HG02943 (cell line): ENCODE measurements at regions not wholly inside any gene's neighbourhood (a gene's known extent, or its start where the extent isn't known, plus 50 kb on each side); places are given as distances from the start of the nearest gene placed in this dataset.

Experiments
- ATAC-seq: cut with Tn5 transposase; IDR thresholded peaks from one replicate; pipeline ENCODE4 v1.9.1; 2021; ENCODE audit warnings: mild to moderate bottlenecking, low read depth, moderate library complexity; ENCODE audit not compliant: unreplicated experiment

GRCh38 chr10:112078003-112078402, 105.6 kb downstream of the GPAM start:
- no peak for ATAC-seq

DNA sequence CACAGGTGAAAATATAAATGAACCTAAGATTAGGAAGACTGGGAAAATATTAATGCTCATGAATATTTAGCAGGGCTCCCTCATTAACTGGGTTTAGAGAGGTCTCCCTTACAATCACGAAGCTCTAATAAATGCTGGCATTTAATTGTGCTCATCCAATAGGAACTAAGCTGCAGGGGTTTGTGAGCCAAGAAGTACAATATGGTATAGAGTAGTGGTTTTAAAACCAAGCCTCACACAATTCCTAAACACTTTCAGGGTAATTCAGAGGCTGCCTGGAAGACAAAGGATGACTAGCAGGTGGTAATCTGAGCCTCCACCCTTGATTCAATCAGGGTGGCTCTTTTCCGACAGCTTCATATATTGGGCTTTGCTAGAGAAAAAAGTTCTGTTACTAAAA, 103.3 kb downstream of the GPAM start:
- ATAC-seq: no peak

DNA sequence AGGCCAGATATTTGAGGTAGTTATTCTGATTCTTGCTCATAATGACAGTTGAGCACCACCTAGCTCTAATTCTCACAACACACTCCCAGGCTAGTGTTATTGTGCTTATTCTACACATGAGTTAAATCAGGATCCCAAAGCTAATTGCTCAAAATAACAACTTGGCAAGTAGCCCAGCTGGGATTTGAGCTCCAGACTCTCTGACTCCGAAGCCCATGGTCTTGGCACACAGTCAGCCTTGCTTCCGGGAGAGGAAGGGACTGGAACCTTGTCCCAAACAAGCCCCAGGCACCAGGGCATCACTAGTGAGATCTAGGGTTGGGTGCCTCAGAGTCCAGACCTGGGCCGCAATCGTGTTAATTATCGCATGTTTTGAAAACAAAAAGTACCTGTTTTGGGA, 101.4 kb downstream of the GPAM start:
- ATAC-seq: no peak

DNA sequence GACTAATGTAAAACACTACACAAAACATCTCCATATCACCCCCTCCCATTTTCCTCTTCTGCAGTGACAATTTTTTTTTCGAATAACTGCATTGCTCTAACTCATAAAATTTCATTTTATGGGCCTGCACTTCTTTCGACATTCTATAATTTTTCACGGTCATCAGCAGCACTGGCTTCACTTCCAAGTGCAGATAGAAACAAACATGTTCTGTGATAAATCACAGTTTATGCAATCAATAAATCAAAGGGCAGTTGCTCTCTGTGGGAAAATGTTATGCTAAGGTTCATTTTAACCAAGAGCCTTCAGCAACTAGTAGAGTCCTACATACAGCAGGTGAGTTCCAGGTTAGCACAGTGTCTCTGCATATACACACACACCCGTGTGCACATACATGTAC, 100.1 kb downstream of the GPAM start:
- no peak for ATAC-seq

- ATAC-seq: no peak
Measured at GRCh38 chr10:112087953-112088456, 95.6 kb downstream of the GPAM start.

- no peak for ATAC-seq
Measured at GRCh38 chr10:112091703-112092102, 91.9 kb downstream of the GPAM start.

DNA sequence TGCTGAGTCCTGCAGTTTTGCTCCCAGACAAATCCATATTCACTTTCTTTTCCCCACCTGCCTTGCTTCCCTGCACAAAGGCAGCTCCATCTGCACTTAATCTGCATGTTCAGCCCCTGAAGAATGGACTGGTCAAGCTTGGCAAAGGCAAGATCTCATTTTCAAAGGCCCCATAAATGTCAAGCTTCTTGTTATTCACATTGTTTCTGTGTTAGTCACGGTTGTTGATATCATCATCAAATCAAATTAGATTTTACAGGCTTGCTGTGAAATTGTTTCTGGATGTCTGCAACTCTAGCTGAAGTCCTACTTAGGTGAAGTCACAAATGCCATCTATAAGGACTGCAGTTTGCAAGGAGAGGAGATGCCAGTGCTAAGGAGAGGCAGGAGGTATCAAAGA, 91.0 kb downstream of the GPAM start:
- no peak for ATAC-seq

DNA sequence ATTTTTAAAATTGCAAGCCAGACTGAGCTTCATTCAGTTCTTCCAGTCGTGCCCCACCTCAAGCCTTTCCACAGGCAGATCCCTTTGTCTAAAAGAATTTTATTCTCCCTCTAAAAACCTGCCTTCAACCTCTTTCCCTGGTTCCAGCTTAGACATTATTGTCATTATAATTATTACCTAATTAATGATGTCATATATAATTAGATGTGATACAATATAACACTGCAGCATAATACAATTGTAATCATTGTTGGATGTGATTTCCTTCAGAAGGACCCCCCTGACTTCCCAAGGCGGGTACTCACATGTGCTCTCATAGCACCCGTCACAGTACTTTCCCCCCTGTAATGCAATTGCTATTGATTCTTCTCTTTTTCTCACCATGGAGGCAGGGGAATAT, 88.6 kb downstream of the GPAM start:
- no peak for ATAC-seq

DNA sequence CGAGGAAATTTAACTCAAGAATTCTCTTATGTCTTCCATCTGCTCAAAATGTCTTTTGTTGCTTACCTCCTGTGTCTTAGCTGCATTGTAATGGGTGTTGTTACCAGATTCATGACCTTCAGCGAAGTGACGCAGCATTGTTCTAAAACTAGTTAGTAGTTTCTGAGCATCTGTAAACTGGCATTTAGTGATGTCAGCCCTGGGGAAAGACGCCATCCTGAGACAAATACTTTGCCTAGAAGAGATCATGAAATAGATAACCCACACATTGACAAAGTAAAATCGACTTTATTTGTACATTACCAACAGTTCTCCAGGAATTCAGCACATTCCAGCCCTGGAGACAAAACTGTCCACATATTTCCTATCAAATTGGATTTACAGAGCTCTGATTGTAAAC, 87.8 kb downstream of the GPAM start:
- ATAC-seq: no peak

DNA sequence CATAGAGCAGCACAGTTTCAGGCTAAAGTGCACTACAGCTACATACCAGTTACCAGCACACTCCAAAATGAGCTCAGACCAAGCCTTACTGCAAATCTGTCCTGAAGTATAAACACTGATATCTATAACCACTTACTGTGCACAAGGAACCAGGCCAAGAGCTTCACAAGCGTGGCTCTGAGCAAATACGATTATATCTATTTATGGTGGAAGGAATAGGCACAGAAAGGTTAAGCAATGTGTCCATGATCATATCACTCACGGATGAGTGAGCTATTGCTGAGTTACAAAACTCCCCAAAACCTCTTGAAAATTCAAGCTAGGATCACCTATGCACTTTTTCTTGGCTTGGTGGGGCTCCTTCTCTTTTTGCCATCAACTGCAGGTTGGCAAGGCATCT, 84.9 kb downstream of the GPAM start:
- ATAC-seq: no peak
